Caki2 (cell line): ENCODE measurements at regions not wholly inside any gene's neighbourhood (a gene's known extent, or its start where the extent isn't known, plus 50 kb on each side); places are given as distances from the start of the nearest gene placed in this dataset.

ENCODE experiments used
- DNase-seq: peaks from one replicate; pipeline ENCODE4 v3.0.0-alpha.2; 2015; ENCODE audit warnings: low read depth
- in situ Hi-C: cut with HindIII; loops from 2 replicates; pipeline ENCODE4 v1.10.0; 2016; ENCODE audit warnings: low sequenced_read_pairs, low pct_unique_long_range_greater_than_20kb, mixed read lengths

GRCh38 chr3:90032980-90033641 lies 925.7 kb downstream of the EPHA3 start:
- in situ Hi-C loops = no loop called here
- DNase-seq = no peak

- no peak for DNase-seq
- in situ Hi-C loops = no loop called here
Observed at GRCh38 chr3:90034038-90034437, 926.6 kb downstream of the EPHA3 start.

GRCh38 chr3:90035643-90036042 lies 928.2 kb downstream of the EPHA3 start:
- no peak for DNase-seq
- in situ Hi-C loops = no loop called here

GRCh38 chr3:90036939-90037469 lies 929.6 kb downstream of the EPHA3 start:
- DNase-seq = no peak
- in situ Hi-C loops = no loop called here

- in situ Hi-C loops = no loop called here
- DNase-seq = no peak
Observed at GRCh38 chr3:90039994-90040393, 932.6 kb downstream of the EPHA3 start.

GRCh38 chr3:90040554-90040953 lies 933.1 kb downstream of the EPHA3 start:
- in situ Hi-C loops = no loop called here
- no peak for DNase-seq

GRCh38 chr3:90041995-90042394 lies 934.6 kb downstream of the EPHA3 start:
- in situ Hi-C loops = no loop called here
- no peak for DNase-seq

- in situ Hi-C loops = no loop called here
- no peak for DNase-seq
Observed at GRCh38 chr3:90043287-90043686, 935.9 kb downstream of the EPHA3 start.

- DNase-seq = no peak
- in situ Hi-C loops = no loop called here
Observed at GRCh38 chr3:90044084-90044816, 936.8 kb downstream of the EPHA3 start.

- in situ Hi-C loops = no loop called here
- DNase-seq = no peak
Observed at GRCh38 chr3:90052425-90052950, 945.1 kb downstream of the EPHA3 start.

- no peak for DNase-seq
- in situ Hi-C loops = no loop called here
Observed at GRCh38 chr3:90054311-90054710, 946.9 kb downstream of the EPHA3 start.

GRCh38 chr3:90055666-90056065 lies 948.2 kb downstream of the EPHA3 start:
- in situ Hi-C loops = no loop called here
- no peak for DNase-seq

- in situ Hi-C loops = no loop called here
- no peak for DNase-seq
Observed at GRCh38 chr3:90056281-90057032, 949.0 kb downstream of the EPHA3 start.

GRCh38 chr3:90062016-90062415 lies 954.6 kb downstream of the EPHA3 start:
- in situ Hi-C loops = no loop called here
- DNase-seq = peak; percentile 1

- DNase-seq = no peak
- in situ Hi-C loops = no loop called here
Observed at GRCh38 chr3:90062631-90063200, 955.3 kb downstream of the EPHA3 start.

GRCh38 chr3:90068783-90069182 lies 961.4 kb downstream of the EPHA3 start:
- in situ Hi-C loops = no loop called here
- no peak for DNase-seq

GRCh38 chr3:90069748-90070147 lies 962.3 kb downstream of the EPHA3 start:
- in situ Hi-C loops = no loop called here
- DNase-seq = no peak

GRCh38 chr3:90076136-90076535 lies 968.7 kb downstream of the EPHA3 start:
- DNase-seq = no peak
- in situ Hi-C loops = no loop called here

- no peak for DNase-seq
- in situ Hi-C loops = no loop called here
Observed at GRCh38 chr3:90080988-90081387, 973.6 kb downstream of the EPHA3 start.
